Ammon's horn (tissue), 1 donor: ENCODE measurements at regions not wholly inside any gene's neighbourhood (a gene's known extent, or its start where the extent isn't known, plus 50 kb on each side); places are given as distances from the start of the nearest gene placed in this dataset.

Source experiments
- DNase-seq: peaks from one replicate; pipeline ENCODE4 v3.0.0-alpha.2; 2016; ENCODE audit warnings: low spot score

- DNase-seq: no peak
Observed at GRCh38 chr16:64823481-64824075, 298.3 kb downstream of the CDH11 start.

- DNase-seq: peak; percentile 9
Observed at GRCh38 chr16:64809876-64810629, 311.8 kb downstream of the CDH11 start.

GRCh38 chr16:64808474-64808873, 313.4 kb downstream of the CDH11 start:
- no peak for DNase-seq

- no peak for DNase-seq
Observed at GRCh38 chr16:64791756-64792155, 330.1 kb downstream of the CDH11 start.

GRCh38 chr16:64784635-64785034, 337.2 kb downstream of the CDH11 start:
- no peak for DNase-seq

- DNase-seq: no peak
Observed at GRCh38 chr16:64782484-64782883, 339.4 kb downstream of the CDH11 start.

- no peak for DNase-seq
Observed at GRCh38 chr16:64780445-64780844, 341.4 kb downstream of the CDH11 start.

- no peak for DNase-seq
Observed at GRCh38 chr16:64778777-64779176, 343.1 kb downstream of the CDH11 start.

GRCh38 chr16:64773638-64774037, 348.2 kb downstream of the CDH11 start:
- no peak for DNase-seq

GRCh38 chr16:64773184-64773583, 348.7 kb downstream of the CDH11 start:
- DNase-seq: no peak

- no peak for DNase-seq
Observed at GRCh38 chr16:64771273-64771672, 350.6 kb downstream of the CDH11 start.

- no peak for DNase-seq
Observed at GRCh38 chr16:64762211-64762610, 359.7 kb downstream of the CDH11 start.

- no peak for DNase-seq
Observed at GRCh38 chr16:64754279-64754678, 367.6 kb downstream of the CDH11 start.

- DNase-seq: no peak
Observed at GRCh38 chr16:64751906-64752305, 370.0 kb downstream of the CDH11 start.

GRCh38 chr16:64749346-64749745, 372.5 kb downstream of the CDH11 start:
- no peak for DNase-seq

GRCh38 chr16:64745258-64745930, 376.5 kb downstream of the CDH11 start:
- DNase-seq: no peak

- no peak for DNase-seq
Observed at GRCh38 chr16:64742455-64743223, 379.2 kb downstream of the CDH11 start.

- DNase-seq: no peak
Observed at GRCh38 chr16:64740261-64740660, 381.6 kb downstream of the CDH11 start.

GRCh38 chr16:64738321-64738960, 383.4 kb downstream of the CDH11 start:
- DNase-seq: no peak

GRCh38 chr16:64736857-64737256, 385.0 kb downstream of the CDH11 start:
- DNase-seq: no peak

- no peak for DNase-seq
Observed at GRCh38 chr16:64731891-64732290, 390.0 kb downstream of the CDH11 start.

GRCh38 chr16:64730261-64730660, 391.6 kb downstream of the CDH11 start:
- no peak for DNase-seq
